GM12878 (cell line): ENCODE measurements at regions not wholly inside any gene's neighbourhood (a gene's known extent, or its start where the extent isn't known, plus 50 kb on each side); places are given as distances from the start of the nearest gene placed in this dataset.

Source experiments
- CBX5 ChIP-seq: sonication (generic); IDR thresholded peaks from 2 replicates; pipeline ENCODE4 v1.6.1; 2016; ENCODE audit warnings: low read depth, moderate library complexity, mild to moderate bottlenecking, inconsistent platforms
- CHD1 ChIP-seq: IDR thresholded peaks from 2 replicates; pipeline ENCODE4 v1.6.1; 2012; ENCODE audit warnings: low read depth, low read length, improper control_type of control experiment
- CREB1 ChIP-seq: IDR thresholded peaks from 2 replicates; pipeline ENCODE4 v1.6.1; 2012; ENCODE audit warnings: low read depth, mild to moderate bottlenecking, inconsistent platforms
- ESRRA ChIP-seq: IDR thresholded peaks from 2 replicates; pipeline ENCODE4 v1.6.1; 2012; ENCODE audit warnings: mild to moderate bottlenecking, low read length, improper control_type of control experiment
- KAT2A ChIP-seq: conservative IDR thresholded peaks from 2 replicates; pipeline ENCODE4 v1.6.1; 2011; ENCODE audit warnings: low read depth, low read length; ENCODE audit not compliant: control insufficient read depth
- SREBF1 ChIP-seq: IDR thresholded peaks from 2 replicates; pipeline ENCODE4 v1.6.1; 2012; ENCODE audit warnings: mild to moderate bottlenecking, low read length
- SUPT20H ChIP-seq: IDR thresholded peaks from 2 replicates; pipeline ENCODE4 v1.6.1; 2011; ENCODE audit warnings: low read depth, mild to moderate bottlenecking, low read length, moderate library complexity, borderline replicate concordance; ENCODE audit not compliant: control insufficient read depth
- TCF3 ChIP-seq: IDR thresholded peaks from 2 replicates; pipeline ENCODE4 v1.6.1; 2012; ENCODE audit warnings: low read depth, mild to moderate bottlenecking, low read length, borderline replicate concordance; ENCODE audit not compliant: insufficient read depth
- USF1 ChIP-seq: IDR thresholded peaks from 2 replicates; pipeline ENCODE4 v1.6.1; 2011; ENCODE audit warnings: borderline replicate concordance, low read depth, mild to moderate bottlenecking, moderate library complexity, mixed read lengths, low read length; ENCODE audit not compliant: insufficient read depth; ENCODE audit errors: extremely low read length
- ZBTB4 ChIP-seq: fragments of 450-650 bp; formaldehyde crosslinking; IDR thresholded peaks from 2 replicates; pipeline ENCODE4 v1.4.0; 2022; ENCODE audit warnings: mild to moderate bottlenecking, moderate library complexity
- ZBTB40 ChIP-seq: fragments of 450-650 bp; IDR thresholded peaks from 2 replicates; pipeline ENCODE4 v1.6.1; 2016; ENCODE audit warnings: mild to moderate bottlenecking, moderate library complexity, borderline replicate concordance
- ZNF24 ChIP-seq: fragments of 450-650 bp; IDR thresholded peaks from 2 replicates; pipeline ENCODE4 v1.6.1; 2017; ENCODE audit warnings: antibody characterized with exemption, mild to moderate bottlenecking
- ZNF592 ChIP-seq: fragments of 450-650 bp; IDR thresholded peaks from 2 replicates; pipeline ENCODE4 v1.6.1; 2017; ENCODE audit warnings: mild to moderate bottlenecking, moderate library complexity
- ZSCAN29 ChIP-seq: fragments of 450-650 bp; IDR thresholded peaks from 2 replicates; pipeline ENCODE4 v1.6.1; 2017; ENCODE audit warnings: mild to moderate bottlenecking, moderate library complexity
- ZZZ3 ChIP-seq: IDR thresholded peaks from 2 replicates; pipeline ENCODE4 v1.6.1; 2011; ENCODE audit warnings: low read depth; ENCODE audit not compliant: control insufficient read depth, insufficient read length

GRCh38 chr7:25894902-25895791 is 256.9 kb upstream of the NFE2L3 start (continued):
- no peak for TF ChIP-seq ZBTB4 (CRISPR knock-in tag)
- TF ChIP-seq ESRRA: no peak
- no peak for TF ChIP-seq SUPT20H
- no peak for TF ChIP-seq ZBTB40
- no peak for TF ChIP-seq SREBF1
- TF ChIP-seq TCF3: 0 out of 2 replicates have a peak, but pooled peaks have one; percentile 44
- no peak for TF ChIP-seq USF1
- TF ChIP-seq ZZZ3: no peak
- TF ChIP-seq CHD1: no peak
- peak; percentile 60; the same call in 1 of the 2 replicates for TF ChIP-seq CBX5
- no peak for TF ChIP-seq ZNF24
- no peak for TF ChIP-seq ZNF592
- TF ChIP-seq CREB1: peak; percentile 68
- no peak for TF ChIP-seq ZSCAN29
- TF ChIP-seq KAT2A: no peak
